ENCODE measurements at regions not wholly inside any gene's neighbourhood (a gene's known extent, or its start where the extent isn't known, plus 50 kb on each side); places are given as distances from the start of the nearest gene placed in this dataset.

- no peak overlapping the region for H2AFZ ChIP-seq (ENCODE audit: low read depth, low read length)
- H3K4me1 ChIP-seq (ENCODE audit: insufficient read depth, low read length), result peaks cover 19% of the 10 kb centered on the region
- H3K9me3 ChIP-seq (ENCODE audit: insufficient read depth, low read depth, low read length), result no peaks in the 10 kb centered on the region
- Mint-ChIP-seq H3K4me3 (ENCODE audit: unreplicated experiment) (no peak overlapping the region), H3K27me3 (ENCODE audit: low read depth, unreplicated experiment) (no peaks in the 10 kb centered on the region), H3K9me3 (ENCODE audit: unreplicated experiment) (no peaks in the 10 kb centered on the region), H3K27ac (ENCODE audit: unreplicated experiment) (no peak overlapping the region), H3K36me3 (ENCODE audit: low read depth, unreplicated experiment) (peaks cover 6% of the 10 kb centered on the region), H3K4me1 (ENCODE audit: low read depth, unreplicated experiment) (peaks cover 16% of the 10 kb centered on the region)
- H3K9ac ChIP-seq (ENCODE audit: low read length), result no peak overlapping the region
- no peaks in the 10 kb centered on the region for H3K27me3 ChIP-seq (ENCODE audit: insufficient read depth, low read length)
- H3K36me3 ChIP-seq (ENCODE audit: insufficient read depth, low read length), result no peaks in the 10 kb centered on the region
- H3K27ac ChIP-seq (ENCODE audit: low read depth, low read length), result no peak overlapping the region
- no peak overlapping the region for H3K4me3 ChIP-seq (ENCODE audit: insufficient read depth, low read depth, low read length)
- H3K79me2 ChIP-seq (ENCODE audit: insufficient read depth, low read length), result peaks cover 2% of the 10 kb centered on the region
- no peak for FAIRE-seq
- H4K20me1 ChIP-seq (ENCODE audit: insufficient read depth, low read length), result peaks cover 10% of the 10 kb centered on the region
- H3K4me2 ChIP-seq (ENCODE audit: low read length), result no peak overlapping the region
- no peak for TF ChIP-seq EZH2 (IDR thresholded peaks at IDR 0.05; ENCODE audit: insufficient read depth, low read length)
- TF ChIP-seq, protein P1, sequence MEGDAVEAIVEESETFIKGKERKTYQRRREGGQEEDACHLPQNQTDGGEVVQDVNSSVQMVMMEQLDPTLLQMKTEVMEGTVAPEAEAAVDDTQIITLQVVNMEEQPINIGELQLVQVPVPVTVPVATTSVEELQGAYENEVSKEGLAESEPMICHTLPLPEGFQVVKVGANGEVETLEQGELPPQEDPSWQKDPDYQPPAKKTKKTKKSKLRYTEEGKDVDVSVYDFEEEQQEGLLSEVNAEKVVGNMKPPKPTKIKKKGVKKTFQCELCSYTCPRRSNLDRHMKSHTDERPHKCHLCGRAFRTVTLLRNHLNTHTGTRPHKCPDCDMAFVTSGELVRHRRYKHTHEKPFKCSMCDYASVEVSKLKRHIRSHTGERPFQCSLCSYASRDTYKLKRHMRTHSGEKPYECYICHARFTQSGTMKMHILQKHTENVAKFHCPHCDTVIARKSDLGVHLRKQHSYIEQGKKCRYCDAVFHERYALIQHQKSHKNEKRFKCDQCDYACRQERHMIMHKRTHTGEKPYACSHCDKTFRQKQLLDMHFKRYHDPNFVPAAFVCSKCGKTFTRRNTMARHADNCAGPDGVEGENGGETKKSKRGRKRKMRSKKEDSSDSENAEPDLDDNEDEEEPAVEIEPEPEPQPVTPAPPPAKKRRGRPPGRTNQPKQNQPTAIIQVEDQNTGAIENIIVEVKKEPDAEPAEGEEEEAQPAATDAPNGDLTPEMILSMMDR (IDR thresholded peaks at IDR 0.05; ENCODE audit: insufficient read depth, low read depth, low read length), result no peak
- no peak for DNase-seq (ENCODE audit: low read depth)
Observed at GRCh38 chr9:109889456-109889855, 109.5 kb downstream of the PALM2AKAP2 start.

DNA sequence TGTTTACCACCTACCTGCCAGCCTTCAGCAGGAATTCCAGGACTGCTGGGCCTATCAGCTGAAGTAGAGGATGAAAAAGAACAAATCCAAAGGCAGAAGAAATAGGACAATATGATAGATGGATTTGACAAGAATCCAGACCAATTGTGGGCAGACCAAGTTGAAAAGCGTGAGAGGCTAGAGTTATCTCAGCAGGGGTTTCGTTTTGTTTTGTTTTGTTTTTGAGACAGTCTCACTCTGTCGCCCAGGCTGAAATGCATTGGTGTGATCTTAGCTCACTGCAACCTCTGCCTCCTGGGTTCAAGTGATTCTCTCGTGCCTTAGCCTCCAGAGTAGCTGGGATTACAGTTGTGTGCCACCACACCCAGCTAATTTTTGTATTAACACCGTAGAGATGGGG lies 113.2 kb downstream of the PALM2AKAP2 start:
- Histone ChIP-seq H3K27ac (ENCODE audit: low read depth, low read length) (peak overlapping the region; percentile 16), H3K9me3 (ENCODE audit: insufficient read depth, low read depth, low read length) (no peaks in the 10 kb centered on the region), H3K4me2 (ENCODE audit: low read length) (peak overlapping the region; percentile 6), H3K4me3 (ENCODE audit: insufficient read depth, low read depth, low read length) (no peak overlapping the region), H3K27me3 (ENCODE audit: insufficient read depth, low read length) (no peaks in the 10 kb centered on the region), H2AFZ (ENCODE audit: low read depth, low read length) (no peak overlapping the region), H4K20me1 (ENCODE audit: insufficient read depth, low read length) (peaks cover 4% of the 10 kb centered on the region), H3K4me1 (ENCODE audit: insufficient read depth, low read length) (peaks cover 20% of the 10 kb centered on the region), H3K79me2 (ENCODE audit: insufficient read depth, low read length) (peaks cover under 1% of the 10 kb centered on the region), H3K36me3 (ENCODE audit: insufficient read depth, low read length) (no peaks in the 10 kb centered on the region), H3K9ac (ENCODE audit: low read length) (peak overlapping the region; percentile 14)
- Mint-ChIP-seq H3K36me3 (ENCODE audit: low read depth, unreplicated experiment) (peaks cover 4% of the 10 kb centered on the region), H3K9me3 (ENCODE audit: unreplicated experiment) (no peaks in the 10 kb centered on the region), H3K4me3 (ENCODE audit: unreplicated experiment) (no peak overlapping the region), H3K4me1 (ENCODE audit: low read depth, unreplicated experiment) (peaks cover 12% of the 10 kb centered on the region), H3K27ac (ENCODE audit: unreplicated experiment) (no peak overlapping the region), H3K27me3 (ENCODE audit: low read depth, unreplicated experiment) (no peaks in the 10 kb centered on the region)
- peak; percentile 60 for DNase-seq (ENCODE audit: low read depth)
- TF ChIP-seq, protein P1 (IDR thresholded peaks at IDR 0.05; ENCODE audit: insufficient read depth, low read depth, low read length), result no peak
- no peak for FAIRE-seq

DNA sequence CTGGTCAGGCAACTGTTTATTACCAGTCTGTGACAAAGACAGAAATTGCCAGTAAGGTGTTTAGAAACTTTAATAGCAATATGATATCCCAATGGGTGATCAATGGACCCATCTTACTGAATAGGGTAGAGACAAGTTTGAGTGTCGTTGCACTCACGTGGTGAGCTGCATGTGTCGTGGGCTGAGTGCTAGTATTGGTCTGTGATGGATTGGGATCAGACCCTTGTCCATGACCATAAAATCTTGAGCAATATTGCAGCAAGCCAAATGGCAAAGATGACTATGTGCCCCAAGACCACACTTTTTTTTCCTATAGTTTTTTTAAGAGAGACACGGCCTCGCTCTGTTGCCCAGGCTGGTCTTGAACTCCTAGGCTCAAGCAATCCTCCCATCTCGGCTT lies 114.5 kb downstream of the PALM2AKAP2 start:
- no peak overlapping the region for H3K4me3 Mint-ChIP-seq (ENCODE audit: unreplicated experiment)
- Histone ChIP-seq H3K4me1 (ENCODE audit: insufficient read depth, low read length) (peaks cover 20% of the 10 kb centered on the region), H2AFZ (ENCODE audit: low read depth, low read length) (no peak overlapping the region), H3K4me2 (ENCODE audit: low read length) (peak overlapping the region; percentile 12), H3K27ac (ENCODE audit: low read depth, low read length) (peak overlapping the region; percentile 27), H3K4me3 (ENCODE audit: insufficient read depth, low read depth, low read length) (no peak overlapping the region), H3K9ac (ENCODE audit: low read length) (no peak overlapping the region), H3K79me2 (ENCODE audit: insufficient read depth, low read length) (no peaks in the 10 kb centered on the region), H3K27me3 (ENCODE audit: insufficient read depth, low read length) (no peaks in the 10 kb centered on the region), H3K36me3 (ENCODE audit: insufficient read depth, low read length) (no peaks in the 10 kb centered on the region), H4K20me1 (ENCODE audit: insufficient read depth, low read length) (peaks cover 4% of the 10 kb centered on the region), H3K9me3 (ENCODE audit: insufficient read depth, low read depth, low read length) (no peaks in the 10 kb centered on the region)
- TF ChIP-seq, protein P1 (IDR thresholded peaks at IDR 0.05; ENCODE audit: insufficient read depth, low read depth, low read length), result no peak
- TF ChIP-seq EZH2 (IDR thresholded peaks at IDR 0.05; ENCODE audit: insufficient read depth, low read length), result no peak
- no peaks in the 10 kb centered on the region for H3K27me3 Mint-ChIP-seq (ENCODE audit: low read depth, unreplicated experiment)
- no peaks in the 10 kb centered on the region for H3K9me3 Mint-ChIP-seq (ENCODE audit: unreplicated experiment)
- no peak for FAIRE-seq
- H3K27ac Mint-ChIP-seq (ENCODE audit: unreplicated experiment), result no peak overlapping the region
- H3K36me3 Mint-ChIP-seq (ENCODE audit: low read depth, unreplicated experiment), result peaks cover 6% of the 10 kb centered on the region
- DNase-seq (ENCODE audit: low read depth), result no peak
- H3K4me1 Mint-ChIP-seq (ENCODE audit: low read depth, unreplicated experiment), result peaks cover 12% of the 10 kb centered on the region
